BE2C (cell line): ENCODE measurements at regions not wholly inside any gene's neighbourhood (a gene's known extent, or its start where the extent isn't known, plus 50 kb on each side); places are given as distances from the start of the nearest gene placed in this dataset.
"Not testable (repeated sequence)": the region's sequence is repeated elsewhere in the genome, so short reads cannot be mapped to it uniquely, and the experiment has no call there.

Source experiments
- DNase-seq: peaks from one replicate; pipeline ENCODE4 v3.0.0-alpha.2; 2020
- H3K27me3 ChIP-seq: fragments of 250-450 bp; sonication (Bioruptor Pico); 2 replicates; pipeline ENCODE4 v1.5.1; 2020; ENCODE audit warnings: mild to moderate bottlenecking
- H3K36me3 ChIP-seq: fragments of 250-450 bp; sonication (Bioruptor Pico); 2 replicates; pipeline ENCODE4 v1.5.1; 2020; ENCODE audit warnings: mild to moderate bottlenecking
- H3K4me1 ChIP-seq: fragments of 250-450 bp; sonication (Bioruptor Pico); 2 replicates; pipeline ENCODE4 v1.5.1; 2020
- H3K4me3 ChIP-seq: 2 replicates; pipeline ENCODE4 v1.5.1; 2011; ENCODE audit warnings: low read depth, low read length
- H3K9me3 ChIP-seq: fragments of 250-450 bp; sonication (Bioruptor Pico); 2 replicates; pipeline ENCODE4 v1.5.1; 2020
- CTCF ChIP-seq: IDR thresholded peaks from 2 replicates; pipeline ENCODE4 v1.5.1; 2012; ENCODE audit warnings: mild to moderate bottlenecking, low read depth, low read length

DNA sequence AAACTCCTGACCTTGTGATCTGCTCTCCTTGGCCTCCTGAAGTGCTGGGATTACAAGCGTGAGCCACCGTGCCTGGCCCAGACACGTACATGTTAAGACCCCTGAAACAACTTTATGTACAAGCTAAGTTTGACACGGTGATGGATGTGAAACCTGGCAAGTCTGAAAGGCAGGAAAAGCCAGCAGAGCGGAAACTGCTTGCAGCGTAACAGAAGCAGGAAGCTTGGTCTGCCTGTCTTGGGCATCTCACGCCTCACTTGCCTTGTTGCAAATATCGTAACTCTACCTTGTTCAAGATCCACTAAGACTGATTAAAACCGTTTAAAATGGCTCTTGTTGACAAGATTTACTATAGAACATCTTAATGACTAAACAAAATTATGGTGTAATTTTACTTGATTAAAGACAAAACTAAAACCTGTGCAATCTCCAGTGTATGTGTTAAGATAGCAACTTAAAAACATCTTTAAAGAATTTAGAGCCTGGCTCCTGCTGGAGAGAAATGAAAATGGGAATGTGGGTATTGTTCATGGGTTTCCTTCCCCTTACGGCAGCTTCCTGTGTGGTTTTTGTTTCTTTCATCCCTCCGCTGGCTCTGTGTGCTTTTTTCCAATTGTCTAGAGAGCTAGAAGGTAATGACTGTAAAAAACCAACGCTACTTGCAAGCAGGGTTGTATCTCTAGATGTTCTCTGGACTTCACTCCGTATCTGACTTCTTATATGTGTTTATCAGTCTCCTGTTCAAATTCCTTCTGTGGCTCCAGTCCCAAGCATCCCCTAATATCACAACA is 477.6 kb downstream of the XYLT1 start:
- no peak for DNase-seq
- H3K9me3 ChIP-seq, result no peaks in the 10 kb centered on the region
- H3K4me3 ChIP-seq, result no peak overlapping the region
- no peaks in the 10 kb centered on the region for H3K4me1 ChIP-seq
- H3K27me3 ChIP-seq, result no peaks in the 10 kb centered on the region
- H3K36me3 ChIP-seq, result no peaks in the 10 kb centered on the region
- TF ChIP-seq CTCF, result no peak

GRCh38 chr16:16994831-16995230 is 475.9 kb downstream of the XYLT1 start:
- Histone ChIP-seq H3K4me1 (no peaks in the 10 kb centered on the region), H3K9me3 (no peaks in the 10 kb centered on the region), H3K36me3 (no peaks in the 10 kb centered on the region), H3K4me3 (no peak overlapping the region), H3K27me3 (no peaks in the 10 kb centered on the region)
- TF ChIP-seq CTCF, result no peak
- no peak for DNase-seq

DNA sequence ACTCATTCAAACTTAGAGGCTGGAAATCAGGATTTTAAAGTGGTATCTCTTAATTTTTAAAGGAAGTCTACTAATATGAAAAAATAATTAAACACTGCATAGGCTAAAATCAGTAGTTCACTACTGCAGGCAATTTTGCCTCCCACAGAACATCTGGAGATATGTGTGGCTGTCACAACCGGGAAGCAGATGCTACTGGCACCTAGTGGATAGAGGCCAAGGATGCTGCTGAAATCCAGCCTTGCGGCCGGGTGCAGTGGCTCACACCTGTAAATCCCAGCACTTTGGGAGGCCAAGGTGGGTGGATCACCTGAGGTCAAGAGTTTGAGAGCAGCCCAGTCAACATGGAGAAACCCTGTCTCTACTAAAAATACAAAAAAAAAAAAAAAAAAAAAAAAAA is 473.9 kb downstream of the XYLT1 start:
- H3K4me1 ChIP-seq, result no peaks in the 10 kb centered on the region
- no peaks in the 10 kb centered on the region for H3K36me3 ChIP-seq
- H3K27me3 ChIP-seq, result no peaks in the 10 kb centered on the region
- no peaks in the 10 kb centered on the region for H3K9me3 ChIP-seq
- H3K4me3 ChIP-seq, result no peak overlapping the region
- no peak for DNase-seq
- peak; percentile 32; the same call in 1 of the 2 replicates for TF ChIP-seq CTCF

DNA sequence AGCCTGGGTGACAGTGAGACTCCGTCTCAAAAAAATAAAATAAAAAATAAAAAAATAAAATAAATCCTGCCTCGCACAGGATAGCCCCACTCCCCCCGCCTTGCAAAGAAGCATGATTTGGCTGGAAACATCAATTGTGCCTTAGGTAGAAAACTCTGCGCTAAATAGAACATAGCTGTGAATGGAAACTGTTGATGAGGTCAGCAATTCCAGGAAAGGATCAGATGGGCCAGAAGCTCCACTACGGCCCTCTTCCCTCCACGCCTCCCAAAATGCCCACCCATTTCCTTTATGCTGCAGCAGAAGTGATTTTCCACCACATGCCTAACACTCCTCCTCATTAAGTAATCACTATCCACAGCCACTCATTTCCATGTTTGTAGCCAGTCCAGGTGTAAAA is 473.4 kb downstream of the XYLT1 start:
- no peak for DNase-seq
- Histone ChIP-seq H3K4me3 (no peak overlapping the region), H3K36me3 (no peaks in the 10 kb centered on the region), H3K27me3 (no peaks in the 10 kb centered on the region), H3K4me1 (no peaks in the 10 kb centered on the region), H3K9me3 (no peaks in the 10 kb centered on the region)
- no peak for TF ChIP-seq CTCF

DNA sequence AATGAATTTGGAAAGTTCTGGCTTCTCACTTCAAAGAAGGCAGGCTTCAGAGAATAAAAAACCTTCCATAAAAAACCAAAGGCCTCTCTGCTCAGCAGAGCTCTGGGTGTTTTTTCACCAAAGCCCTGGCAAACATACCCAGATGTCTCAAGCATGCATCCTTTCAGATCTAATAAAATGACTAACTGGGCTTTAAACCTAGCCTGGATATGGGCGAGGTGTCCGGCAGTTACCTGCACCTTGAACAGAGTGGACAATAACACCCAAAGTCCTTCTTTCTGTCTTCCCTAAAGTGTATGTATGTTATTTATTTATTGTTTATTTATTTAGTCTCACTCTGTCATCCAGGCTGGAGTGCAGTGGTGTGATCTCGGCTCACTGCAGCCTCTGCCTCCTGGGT is 469.3 kb downstream of the XYLT1 start:
- Histone ChIP-seq H3K4me1 (no peaks in the 10 kb centered on the region), H3K36me3 (no peaks in the 10 kb centered on the region), H3K27me3 (no peaks in the 10 kb centered on the region), H3K4me3 (no peak overlapping the region), H3K9me3 (no peaks in the 10 kb centered on the region)
- no peak for DNase-seq
- TF ChIP-seq CTCF, result no peak

DNA sequence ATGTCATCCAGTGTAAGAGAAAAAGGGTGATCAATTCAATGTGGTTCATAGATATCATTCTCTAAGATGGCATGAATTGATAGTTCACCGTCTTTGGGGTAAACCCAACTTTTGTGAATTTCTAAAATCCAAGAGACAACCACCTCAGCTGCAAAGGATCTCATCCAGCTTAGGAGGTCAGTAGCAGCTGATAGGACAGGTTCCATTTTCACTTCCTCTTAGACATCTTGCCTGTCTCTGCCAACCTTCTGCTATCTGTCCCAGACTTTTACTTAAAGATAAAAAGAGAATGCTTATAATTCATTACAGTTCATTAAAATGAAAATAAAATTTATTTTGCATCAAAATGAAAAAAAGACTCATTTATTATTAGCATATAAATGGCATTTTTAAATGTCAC is 468.2 kb downstream of the XYLT1 start:
- Histone ChIP-seq H3K9me3 (no peaks in the 10 kb centered on the region), H3K4me3 (no peak overlapping the region), H3K4me1 (no peaks in the 10 kb centered on the region), H3K36me3 (no peaks in the 10 kb centered on the region), H3K27me3 (no peaks in the 10 kb centered on the region)
- no peak for TF ChIP-seq CTCF
- no peak for DNase-seq

DNA sequence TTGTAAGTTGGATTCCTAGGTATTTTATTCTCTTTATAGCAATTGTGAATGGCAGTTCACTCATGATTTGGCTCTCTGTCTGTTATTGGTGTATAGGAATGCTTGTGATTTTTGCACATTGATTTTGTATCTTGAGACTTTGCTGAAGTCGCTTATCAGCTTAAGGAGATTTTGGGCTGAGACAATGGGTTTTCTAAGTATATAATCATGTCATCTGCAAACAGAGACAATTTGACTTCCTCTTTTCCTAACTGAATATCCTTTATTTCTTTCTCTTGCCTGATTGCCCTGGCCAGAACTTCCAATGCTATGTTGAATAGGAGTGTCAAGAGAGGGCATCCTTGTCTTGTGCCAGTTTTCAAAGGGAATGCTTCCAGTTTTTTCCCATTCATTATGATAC is 464.8 kb downstream of the XYLT1 start:
- H3K4me1 ChIP-seq, H3K4me3 ChIP-seq, H3K9me3 ChIP-seq, H3K27me3 ChIP-seq, H3K36me3 ChIP-seq, DNase-seq: not testable (repeated sequence)
